HG03378 (cell line): ENCODE measurements at regions not wholly inside any gene's neighbourhood (a gene's known extent, or its start where the extent isn't known, plus 50 kb on each side); places are given as distances from the start of the nearest gene placed in this dataset.
"Not testable (repeated sequence)": the region's sequence is repeated elsewhere in the genome, so short reads cannot be mapped to it uniquely, and the experiment has no call there.

ENCODE experiments used
- ATAC-seq: cut with Tn5 transposase; IDR thresholded peaks from one replicate; pipeline ENCODE4 v1.9.1; 2021; ENCODE audit warnings: mild to moderate bottlenecking, moderate library complexity; ENCODE audit not compliant: unreplicated experiment

DNA sequence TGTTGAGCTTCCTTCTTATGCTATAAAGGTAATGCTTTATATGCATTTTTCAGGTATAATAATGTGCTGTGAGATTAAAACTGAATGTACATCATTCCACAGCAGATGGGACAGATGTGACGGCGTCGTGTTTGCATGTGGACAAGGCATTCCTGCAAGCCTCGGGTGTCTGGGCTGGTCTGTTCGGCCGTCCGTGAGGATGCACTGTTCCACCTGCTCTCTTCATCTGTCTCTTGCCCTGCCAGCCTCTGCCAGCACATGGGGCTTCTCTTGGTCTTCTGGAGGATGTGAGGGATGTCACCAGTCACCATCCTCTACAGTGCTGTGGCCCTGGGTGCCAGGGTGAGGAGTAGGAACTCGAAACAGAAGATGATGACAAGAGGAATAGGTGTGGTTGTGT lies 223.2 kb downstream of the ERMARD start:
- ATAC-seq, result no peak

DNA sequence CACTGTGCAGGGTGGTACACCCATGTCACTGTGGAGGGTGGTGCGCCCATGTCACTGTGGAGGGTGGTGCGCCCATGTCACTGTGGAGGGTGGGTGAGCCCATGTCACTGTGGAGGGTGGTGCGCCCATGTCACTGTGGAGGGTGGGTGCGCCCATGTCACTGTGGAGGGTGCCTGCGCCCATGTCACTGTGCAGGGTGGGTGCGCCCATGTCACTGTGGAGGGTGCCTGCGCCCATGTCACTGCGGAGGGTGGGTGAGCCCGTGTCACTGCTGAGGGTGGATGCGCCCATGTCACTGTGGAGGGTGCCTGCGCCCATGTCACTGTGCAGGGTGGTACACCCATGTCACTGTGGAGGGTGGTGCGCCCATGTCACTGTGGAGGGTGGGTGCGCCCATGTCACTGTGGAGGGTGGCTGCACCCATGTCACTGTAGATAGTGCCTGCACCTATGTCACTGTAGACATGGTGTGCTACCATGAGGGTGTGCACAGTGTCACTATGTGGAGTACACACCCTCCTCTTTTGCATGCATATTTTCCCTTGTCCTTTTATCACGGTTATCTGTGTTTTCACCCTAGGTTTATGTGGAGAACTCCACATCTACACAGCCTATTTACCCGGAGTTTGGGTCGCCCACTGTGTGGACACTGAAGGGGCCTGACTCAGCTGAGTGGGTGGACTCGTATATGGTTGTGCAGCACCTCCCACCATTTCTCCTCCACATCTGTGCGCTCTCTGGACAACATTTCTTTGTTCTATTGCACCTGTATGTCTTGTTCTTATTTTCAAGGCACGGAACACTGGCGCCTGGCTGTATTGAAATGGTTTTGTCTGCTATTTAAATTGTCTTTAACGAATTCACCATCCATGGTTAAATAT lies 222.4 kb downstream of the ERMARD start:
- ATAC-seq, result not testable (repeated sequence)

DNA sequence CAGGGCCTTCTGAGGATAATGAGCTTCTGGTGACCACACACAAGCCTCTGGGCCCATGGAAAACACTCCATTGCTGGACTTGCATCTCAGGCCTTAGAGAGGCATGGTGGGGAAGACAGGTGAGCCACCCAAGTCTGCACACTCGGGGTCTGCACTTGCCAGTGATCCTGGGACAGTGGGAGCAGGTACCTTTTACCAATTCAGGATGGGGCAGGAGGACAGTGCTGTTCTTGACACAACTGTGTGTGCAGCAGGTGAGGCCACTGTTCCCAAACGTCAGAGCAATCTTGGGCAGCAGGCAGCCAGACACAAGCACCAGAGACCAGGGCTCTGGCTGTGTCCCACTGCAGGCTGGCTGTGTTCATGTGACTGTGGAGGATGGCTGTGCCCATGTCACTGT lies 221.3 kb downstream of the ERMARD start:
- no peak for ATAC-seq

DNA sequence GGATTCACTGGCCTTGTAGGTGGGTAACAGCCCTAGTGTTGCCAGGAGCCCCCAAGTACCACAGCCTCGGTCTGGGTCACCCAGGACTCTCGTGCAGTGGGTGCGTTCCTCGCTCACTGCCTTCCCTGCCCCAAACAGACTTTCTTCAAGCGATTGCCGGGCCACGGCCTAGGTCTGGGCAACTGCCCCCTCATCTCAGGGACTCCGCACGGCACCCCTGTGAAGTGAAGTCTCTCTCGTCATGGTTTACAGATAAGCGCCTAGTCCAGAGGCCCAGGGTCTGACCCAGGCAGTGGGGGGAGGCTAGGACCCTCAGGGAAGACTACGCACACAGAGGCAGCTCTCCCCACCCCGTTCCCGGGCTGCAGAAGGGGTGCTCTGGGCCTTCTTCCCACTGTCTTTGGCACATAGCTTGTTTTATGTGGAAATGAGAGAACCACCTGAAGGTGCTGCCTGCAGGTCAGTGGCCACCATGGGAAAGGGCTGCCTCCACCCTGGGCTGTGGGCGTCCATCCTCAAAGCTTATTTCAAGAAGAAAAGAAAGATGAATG lies 220.8 kb downstream of the ERMARD start:
- no peak for ATAC-seq

DNA sequence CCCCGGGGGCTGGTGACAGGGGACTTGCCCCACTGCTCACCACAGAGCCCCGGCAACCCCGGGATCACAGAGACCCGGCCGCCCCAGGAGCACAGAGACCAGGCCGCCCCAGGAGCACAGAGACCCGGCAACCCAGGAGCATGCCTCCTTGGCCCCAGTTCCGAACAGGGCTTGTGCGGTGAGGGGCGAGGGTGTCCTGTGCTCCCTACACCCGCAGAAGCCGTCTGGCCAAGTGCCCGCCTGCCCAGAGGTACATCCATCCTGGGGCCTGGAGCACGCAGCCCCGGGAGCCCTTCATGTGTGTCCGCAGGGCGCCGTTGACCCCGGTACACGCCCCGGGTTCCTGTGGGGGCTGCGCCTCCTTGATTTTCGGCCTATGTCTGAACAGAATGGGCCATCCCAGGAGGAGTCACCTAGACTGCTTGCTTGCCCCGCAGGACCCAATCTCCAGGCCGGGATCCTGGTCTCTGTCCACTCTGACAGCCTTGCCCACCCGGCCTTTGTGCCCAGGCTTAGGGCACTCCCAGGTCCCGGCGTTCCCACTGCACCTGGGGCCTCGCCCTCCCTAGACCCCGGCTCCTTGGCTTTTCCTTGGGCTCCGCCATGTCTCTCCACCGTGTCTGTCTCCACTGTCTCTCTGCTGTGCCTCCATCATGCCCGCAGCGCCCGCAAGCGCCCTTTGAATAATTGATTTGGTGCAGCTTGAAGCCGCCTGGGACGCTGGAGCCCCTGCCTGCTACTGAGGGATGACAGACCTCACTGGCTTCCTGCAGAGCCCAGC lies 219.8 kb downstream of the ERMARD start:
- no peak for ATAC-seq

DNA sequence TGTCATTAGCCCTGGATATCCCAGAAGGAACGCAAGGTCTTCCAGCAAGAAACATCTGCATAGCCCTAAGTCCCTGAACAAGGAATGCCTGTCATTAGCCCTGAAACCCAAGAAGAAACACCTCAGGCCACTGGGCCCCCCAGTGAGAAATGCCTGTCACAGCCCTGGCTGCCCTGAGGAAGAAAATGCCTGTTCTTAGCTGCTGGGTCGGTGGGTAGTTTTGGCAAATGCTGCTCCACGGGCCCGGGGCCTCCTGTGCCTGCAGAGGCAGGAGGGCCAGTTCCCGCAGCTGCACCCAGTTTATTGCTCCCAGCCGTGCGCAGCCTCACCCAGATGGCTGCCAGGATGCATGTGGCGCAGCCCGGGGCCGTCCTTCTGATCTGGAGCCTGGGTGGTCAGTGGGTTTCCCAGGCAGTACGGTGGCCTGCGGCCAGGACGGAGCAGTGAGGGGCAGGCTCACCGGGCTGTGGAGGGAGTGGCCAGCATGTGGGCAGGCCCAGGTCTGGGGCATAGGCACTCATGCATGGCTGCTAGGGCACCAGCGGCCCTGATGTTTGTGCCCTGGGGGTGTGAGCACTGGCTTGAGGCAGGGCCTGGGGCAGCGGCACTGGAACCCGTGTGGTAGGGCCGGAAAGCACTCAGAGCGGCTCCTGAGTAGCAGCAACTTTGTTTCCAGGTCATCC lies 219.0 kb downstream of the ERMARD start:
- ATAC-seq, result no peak

DNA sequence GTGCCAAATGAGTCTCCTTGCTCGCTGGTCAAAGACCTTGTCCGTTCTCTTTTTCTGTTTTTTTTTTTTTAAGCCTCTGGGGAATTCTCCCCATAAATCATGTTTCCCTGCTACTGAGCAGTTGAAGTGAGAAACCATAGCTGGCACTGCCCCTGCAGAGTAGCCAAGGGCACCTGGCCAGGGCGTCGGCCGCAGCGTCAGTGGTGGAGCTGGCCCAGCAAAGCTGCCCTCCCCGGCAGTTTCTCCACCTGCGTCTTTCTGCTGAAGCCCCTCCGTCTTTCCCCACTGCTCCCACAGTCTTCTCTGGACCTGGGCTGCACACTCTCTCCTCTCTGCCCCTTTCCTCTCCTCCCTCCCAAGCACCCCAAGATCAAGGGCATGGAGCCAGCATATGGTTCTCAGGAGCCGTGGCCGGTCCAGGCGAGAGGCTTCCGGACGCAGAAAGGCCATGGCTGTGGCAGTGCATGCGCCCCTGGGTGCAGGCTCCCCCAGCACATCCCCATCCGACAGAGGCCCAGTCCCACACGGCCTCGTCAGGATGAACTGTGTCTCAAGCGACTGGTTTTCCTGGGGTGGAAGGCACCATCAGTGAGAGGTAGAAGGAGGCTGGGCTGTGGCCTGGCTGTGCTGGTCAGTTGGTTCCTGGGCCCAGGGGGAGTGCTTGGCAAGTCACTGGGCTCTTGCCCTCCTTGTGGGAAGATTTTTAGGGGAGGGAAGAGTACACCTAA lies 218.1 kb downstream of the ERMARD start:
- ATAC-seq, result no peak

DNA sequence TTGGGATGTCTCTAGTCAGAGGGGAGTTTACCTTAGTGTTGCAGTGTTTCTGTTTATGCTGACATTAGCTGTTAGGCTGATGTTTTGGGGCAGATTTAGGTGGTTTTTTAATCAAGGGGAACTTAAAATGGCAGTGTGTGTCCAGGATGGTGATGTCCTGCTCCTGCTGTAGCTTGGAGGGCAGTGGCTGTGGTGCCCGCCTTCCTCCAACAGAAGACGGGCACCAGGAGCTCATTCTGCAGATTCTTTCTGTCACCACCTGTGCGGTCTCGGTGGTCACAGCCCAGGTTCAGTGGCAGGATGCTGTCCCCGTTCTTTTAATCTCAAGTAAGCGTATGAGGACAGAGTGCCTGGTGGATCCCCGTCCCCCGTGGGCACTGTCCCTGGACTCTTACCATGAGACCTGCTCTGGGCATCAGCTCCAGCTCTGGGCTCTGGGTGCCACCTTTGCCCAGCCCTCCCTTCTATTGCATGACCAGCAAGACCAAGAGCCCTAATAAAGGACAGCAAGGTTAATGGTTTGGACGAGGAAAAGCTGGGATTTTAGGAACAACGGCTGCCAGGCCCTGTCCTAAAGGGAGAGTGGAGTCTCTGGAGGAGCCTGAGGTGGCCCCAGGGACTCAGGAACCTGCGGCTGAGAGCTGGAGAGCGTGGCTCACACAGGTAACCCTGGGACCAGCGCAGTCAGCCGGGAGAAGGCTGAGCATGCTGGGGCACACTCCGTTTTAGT lies 217.3 kb downstream of the ERMARD start:
- no peak for ATAC-seq

DNA sequence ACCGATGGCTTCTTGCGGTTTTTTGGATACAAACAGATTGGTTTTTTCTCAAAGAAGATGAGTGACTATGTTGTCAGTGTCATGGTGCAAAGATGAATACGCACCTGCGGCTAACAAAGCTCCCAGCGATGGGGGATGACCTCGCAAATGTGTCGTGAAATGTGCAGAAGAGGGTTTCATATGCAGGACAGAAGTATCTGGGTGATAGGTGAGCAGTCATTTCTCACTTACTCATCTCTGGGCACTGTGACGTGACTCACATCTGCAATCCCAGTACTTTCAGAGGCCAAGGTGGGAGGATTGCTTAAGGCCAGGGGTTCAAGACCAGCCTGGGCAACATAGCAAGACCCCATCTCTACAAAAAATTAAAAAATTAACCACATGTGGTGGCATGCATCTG lies 216.3 kb downstream of the ERMARD start:
- ATAC-seq, result no peak

DNA sequence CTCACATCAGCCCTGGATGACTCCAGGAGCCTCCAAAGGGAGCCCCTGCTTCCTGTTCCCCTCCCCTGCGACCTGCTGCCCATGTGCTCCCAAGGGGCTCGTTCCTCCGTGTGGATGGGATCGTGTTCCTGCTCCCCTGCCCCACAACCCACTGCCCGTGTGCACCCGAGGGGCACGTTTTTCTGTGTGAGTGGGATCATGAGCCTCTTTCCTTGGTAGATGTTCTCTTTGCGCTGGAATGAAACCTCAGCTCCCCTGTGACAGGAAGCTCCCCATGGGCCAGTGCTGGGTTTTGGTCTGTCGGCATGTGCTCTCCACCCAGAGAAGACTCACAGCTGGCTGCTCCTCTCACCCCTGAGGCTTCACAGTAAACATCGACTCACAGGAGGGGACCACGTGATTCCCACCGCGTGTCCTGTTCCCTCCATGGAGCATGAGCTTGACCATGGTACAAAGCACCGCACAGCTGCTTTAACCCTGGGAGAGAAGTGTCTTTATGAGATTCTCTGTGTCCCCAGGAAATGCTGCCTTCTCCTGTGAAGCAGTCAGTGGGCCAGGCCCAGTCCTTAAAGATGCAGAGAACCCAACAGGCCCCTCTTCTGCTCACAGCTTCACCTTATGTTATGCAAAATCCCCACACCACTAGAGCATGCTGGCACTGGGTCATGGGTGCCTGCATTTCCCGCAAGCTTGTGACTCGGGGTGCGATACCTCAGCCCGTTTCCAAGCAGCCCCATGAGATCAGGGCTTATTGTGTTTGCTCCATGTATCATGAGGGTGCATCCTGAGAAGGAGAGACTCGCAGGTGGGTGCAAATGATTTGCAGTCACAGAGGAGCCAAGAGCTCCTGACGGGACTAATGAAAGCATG lies 215.1 kb downstream of the ERMARD start:
- ATAC-seq, result no peak

DNA sequence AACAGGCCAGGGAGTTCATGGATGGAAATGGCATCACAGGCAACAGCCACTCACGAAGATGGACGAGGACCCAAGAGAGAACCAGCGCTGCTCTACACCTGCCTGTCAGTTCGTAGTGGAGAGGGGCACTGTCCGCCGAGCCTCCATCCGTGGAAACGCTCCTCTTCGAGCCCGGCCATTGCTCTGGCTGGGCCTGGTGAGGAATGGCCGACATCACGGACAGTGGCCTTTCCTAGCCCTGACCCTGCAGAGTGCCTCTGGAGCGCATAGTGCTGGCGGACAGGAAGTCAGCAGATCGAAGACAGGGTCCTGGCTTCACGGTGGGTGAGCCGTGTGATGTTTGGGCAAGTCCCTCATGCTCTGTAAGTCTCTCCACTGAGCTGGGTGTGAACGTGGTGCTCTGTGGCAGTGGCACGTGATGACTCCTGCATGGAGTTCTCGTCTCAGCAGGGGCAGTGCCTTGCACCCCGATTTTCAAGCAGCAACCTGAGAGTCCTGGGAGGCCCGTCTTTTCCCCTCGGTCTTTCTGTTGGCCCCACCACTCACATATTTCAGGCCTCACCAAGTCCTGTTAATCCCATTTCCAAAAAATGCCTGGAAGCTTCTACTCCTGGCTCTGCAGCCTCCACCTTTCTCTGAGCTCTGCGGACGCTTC lies 214.4 kb downstream of the ERMARD start:
- no peak for ATAC-seq

DNA sequence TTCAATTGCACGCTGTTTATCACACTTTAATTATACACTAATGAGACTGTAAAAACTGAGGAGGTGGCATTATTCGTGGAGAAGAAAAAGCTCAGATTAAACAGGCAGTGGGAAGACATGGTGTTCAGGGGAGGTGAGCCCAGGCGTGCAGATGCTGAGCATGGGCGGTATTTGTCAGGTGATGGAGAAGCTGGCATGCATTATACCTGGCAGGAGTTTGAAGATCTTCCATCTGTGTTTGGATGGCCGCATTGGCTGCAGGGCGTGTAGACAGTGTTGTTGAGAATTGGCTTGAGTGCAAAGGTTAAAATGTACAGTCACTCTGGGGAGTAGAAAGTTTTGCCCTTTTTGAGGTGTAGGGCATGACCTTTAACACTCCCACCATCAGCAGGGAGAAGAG lies 213.8 kb downstream of the ERMARD start:
- ATAC-seq, result no peak

DNA sequence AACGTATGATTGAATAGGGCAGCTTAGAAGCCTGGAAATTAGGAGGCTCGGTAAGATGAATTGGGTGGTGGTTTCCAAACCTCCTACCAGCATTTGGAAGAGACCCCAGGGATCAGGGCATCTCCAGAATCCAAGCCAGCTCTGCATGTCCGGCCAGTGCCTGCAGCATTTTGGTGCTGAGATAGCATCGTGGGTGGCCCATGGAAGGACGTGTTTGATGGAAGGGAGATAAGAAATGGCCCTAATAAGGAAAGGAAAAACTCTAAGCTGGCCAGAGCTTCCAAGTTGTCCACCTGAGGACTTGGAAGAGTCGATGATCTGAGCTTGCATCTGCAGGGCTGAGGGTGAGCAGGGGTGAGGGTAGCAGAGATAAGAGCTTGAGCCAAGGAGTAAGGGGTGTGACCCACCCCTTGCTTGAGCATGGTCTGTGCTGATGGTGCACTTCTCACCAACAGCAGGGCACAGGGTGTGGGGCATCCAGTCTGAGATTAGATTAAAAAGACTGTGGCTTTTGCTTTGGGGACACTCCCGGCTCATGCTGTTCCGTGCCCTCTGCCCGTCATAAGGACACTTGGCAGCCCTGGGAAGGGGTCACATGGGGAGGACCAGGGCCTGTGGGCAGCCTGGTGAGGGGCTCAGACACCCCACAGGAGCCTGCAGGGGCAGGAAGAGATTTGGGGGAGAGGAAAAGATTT lies 213.2 kb downstream of the ERMARD start:
- no peak for ATAC-seq

DNA sequence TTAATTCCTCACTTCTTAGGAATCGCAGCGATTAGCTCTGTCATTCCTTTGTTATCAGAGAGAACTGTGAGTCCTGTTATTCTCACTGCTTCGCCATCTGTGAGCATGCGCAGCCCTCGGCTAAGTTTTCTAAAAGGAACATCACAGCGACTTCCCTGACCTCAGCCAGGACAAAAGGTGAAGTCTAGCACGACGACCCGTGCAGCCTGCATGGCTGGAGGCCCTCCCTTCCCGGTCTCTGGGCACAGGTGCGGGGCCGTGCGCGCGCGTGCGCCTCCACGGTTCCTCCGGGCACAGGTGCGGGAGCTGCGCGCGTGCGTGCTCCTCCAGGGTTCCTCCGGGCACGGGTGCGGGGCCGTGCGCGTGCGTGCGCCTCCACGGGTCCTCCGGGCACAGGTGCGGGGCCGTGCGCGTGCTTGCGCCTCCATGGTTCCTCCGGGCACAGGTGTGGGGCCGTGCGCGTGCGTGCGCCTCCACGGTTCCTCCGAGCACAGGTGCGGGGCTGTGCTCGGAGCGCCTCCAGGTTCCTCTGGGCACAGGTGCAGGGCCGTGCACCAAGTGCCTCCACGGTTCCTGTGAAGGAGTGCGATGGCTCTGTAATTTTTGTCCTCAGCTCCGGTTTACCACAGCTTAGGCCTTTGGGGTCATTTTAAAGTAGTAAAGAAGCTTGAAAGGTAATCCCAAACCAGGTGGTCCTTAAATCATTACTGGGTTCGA lies 212.3 kb downstream of the ERMARD start:
- no peak for ATAC-seq

DNA sequence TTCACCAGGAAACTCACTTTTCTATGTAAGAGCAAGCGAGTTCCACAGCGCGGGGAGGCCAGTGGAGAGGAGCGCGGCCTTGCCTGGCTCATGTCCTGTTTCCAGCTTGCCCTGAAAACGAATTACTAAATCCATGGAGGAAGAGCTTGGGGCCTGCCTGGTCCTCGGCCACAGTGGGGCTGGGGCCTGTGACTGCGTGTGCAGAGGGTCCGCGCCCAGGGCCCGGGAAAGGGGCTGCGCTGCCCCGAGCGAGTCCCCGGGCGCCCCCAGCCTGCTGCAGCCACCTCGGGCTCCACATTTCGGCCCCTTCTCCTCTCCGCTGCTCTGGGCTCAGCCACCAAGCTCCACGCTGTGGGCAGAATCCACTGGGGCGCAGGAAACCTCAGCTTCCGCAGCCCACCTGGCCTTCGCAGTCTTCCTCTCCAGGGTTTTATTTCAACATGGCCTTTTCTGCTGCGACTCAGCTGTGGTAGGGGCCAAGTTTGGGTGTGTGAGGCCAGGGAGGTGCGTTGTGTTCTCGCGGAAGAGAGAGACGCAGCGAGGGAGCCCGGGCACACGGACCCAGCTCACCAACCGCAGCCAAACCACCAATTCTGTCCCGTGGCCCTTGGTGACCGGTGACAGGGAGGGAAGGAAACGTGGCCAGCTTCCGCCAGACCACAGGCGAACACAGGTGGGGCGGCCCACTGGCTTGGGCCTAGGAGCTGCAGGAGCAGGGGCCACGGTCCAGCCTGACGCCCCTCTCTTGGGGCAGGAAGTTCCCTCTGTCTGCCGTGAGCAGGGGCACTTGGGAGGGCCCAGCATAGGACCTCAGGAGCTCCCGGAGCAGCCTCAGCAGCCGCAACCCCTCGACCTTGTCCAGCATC lies 211.4 kb downstream of the ERMARD start:
- no peak for ATAC-seq
